OCI-LY3 (cell line): ENCODE measurements at regions not wholly inside any gene's neighbourhood (a gene's known extent, or its start where the extent isn't known, plus 50 kb on each side); places are given as distances from the start of the nearest gene placed in this dataset.

Source experiments
- H2AFZ ChIP-seq: fragments of 200-600, 300-600 bp; shearing (Covaris generic); 2 replicates; pipeline ENCODE4 v1.6.0; 2014; ENCODE audit warnings: antibody characterized with exemption, low read depth, low read length
- H3K27ac ChIP-seq: fragments of 200-600, 300-600 bp; sonication (generic); 2 replicates; pipeline ENCODE4 v1.5.1; 2014; ENCODE audit warnings: mild to moderate bottlenecking, low read length, moderate library complexity, mixed read lengths
- H3K27me3 ChIP-seq: fragments of 200-600, 300-600 bp; sonication (generic); 2 replicates; pipeline ENCODE4 v1.6.1; 2014; ENCODE audit warnings: low read depth, low read length, mixed read lengths
- H3K36me3 ChIP-seq: fragments of 200-600, 300-600 bp; sonication (generic); replicated peaks from 2 replicates; pipeline ENCODE3; 2014; ENCODE audit warnings: low read depth, low read length, mixed read lengths
- H3K4me1 ChIP-seq: fragments of 300-600, 200-600 bp; sonication (generic); 2 replicates; pipeline ENCODE4 v1.6.1; 2014; ENCODE audit warnings: low read length, mixed read lengths
- H3K4me2 ChIP-seq: fragments of 200-600, 300-600 bp; sonication (generic); 2 replicates; pipeline ENCODE4 v1.6.1; 2014; ENCODE audit warnings: low read length, mixed read lengths
- H3K4me3 ChIP-seq: fragments of 300-600, 200-600 bp; sonication (generic); 2 replicates; pipeline ENCODE4 v1.5.1; 2014; ENCODE audit warnings: antibody characterized with exemption, mild to moderate bottlenecking, low read length, moderate library complexity
- H3K79me2 ChIP-seq: fragments of 300-600, 200-600 bp; shearing (Covaris generic); 2 replicates; pipeline ENCODE4 v1.6.1; 2014; ENCODE audit warnings: mild to moderate bottlenecking, low read length, mixed read lengths
- H3K9ac ChIP-seq: fragments of 300-600, 200-600 bp; shearing (Covaris generic); 2 replicates; pipeline ENCODE4 v1.6.0; 2014; ENCODE audit warnings: mild to moderate bottlenecking, low read length, moderate library complexity
- H3K9me3 ChIP-seq: fragments of 200-600, 300-600 bp; shearing (Covaris generic); 2 replicates; pipeline ENCODE4 v1.6.1; 2014; ENCODE audit warnings: low read length, mixed read lengths; ENCODE audit not compliant: insufficient read depth
- H4K20me1 ChIP-seq: fragments of 200-600, 300-600 bp; sonication (generic); 2 replicates; pipeline ENCODE4 v1.6.1; 2016; ENCODE audit warnings: low read length, mixed read lengths; ENCODE audit not compliant: insufficient read depth
- CTCF ChIP-seq: fragments of 200-600, 300-600 bp; sonication (generic); IDR thresholded peaks from 2 replicates; pipeline ENCODE4 v1.5.1; 2014; ENCODE audit warnings: antibody characterized with exemption, low read length, low read depth
- EZH2phosphoT487 ChIP-seq: fragments of 200-600 bp; shearing (Covaris generic); IDR thresholded peaks from 2 replicates; pipeline ENCODE4 v1.6.1; 2018; ENCODE audit warnings: antibody characterized with exemption, mixed run types, low read depth

GRCh38 chr12:67459173-67459572 lies 189.4 kb upstream of the DYRK2 start:
- TF ChIP-seq EZH2phosphoT487 (no peak), CTCF (no peak)
- Histone ChIP-seq H3K36me3 (peaks cover 6% of the 10 kb centered on the region), H3K27ac (no peak overlapping the region), H3K79me2 (no peaks in the 10 kb centered on the region), H3K9me3 (peaks cover 6% of the 10 kb centered on the region; the same call in 1 of the 2 replicates), H3K4me2 (no peak overlapping the region), H4K20me1 (no peaks in the 10 kb centered on the region), H2AFZ (no peak overlapping the region), H3K9ac (no peak overlapping the region), H3K27me3 (no peaks in the 10 kb centered on the region), H3K4me1 (peaks cover 19% of the 10 kb centered on the region), H3K4me3 (no peak overlapping the region)

GRCh38 chr12:67459578-67459977 lies 189.0 kb upstream of the DYRK2 start:
- Histone ChIP-seq H3K27ac (no peak overlapping the region), H3K79me2 (no peaks in the 10 kb centered on the region), H4K20me1 (no peaks in the 10 kb centered on the region), H3K4me3 (no peak overlapping the region), H2AFZ (no peak overlapping the region), H3K4me2 (no peak overlapping the region), H3K4me1 (peaks cover 19% of the 10 kb centered on the region), H3K9me3 (0 out of 2 replicates have a peak, but pooled peaks cover 2% of the 10 kb centered on the region), H3K9ac (no peak overlapping the region), H3K36me3 (peaks cover 1% of the 10 kb centered on the region), H3K27me3 (no peaks in the 10 kb centered on the region)
- TF ChIP-seq CTCF (no peak), EZH2phosphoT487 (no peak)

- H3K79me2 ChIP-seq: no peaks in the 10 kb centered on the region
- H3K4me1 ChIP-seq: peaks cover 19% of the 10 kb centered on the region
- TF ChIP-seq CTCF: no peak
- no peak for TF ChIP-seq EZH2phosphoT487
- no peak overlapping the region for H3K27ac ChIP-seq
- no peaks in the 10 kb centered on the region for H3K36me3 ChIP-seq
- H4K20me1 ChIP-seq: no peaks in the 10 kb centered on the region
- H3K4me2 ChIP-seq: no peak overlapping the region
- H3K27me3 ChIP-seq: no peaks in the 10 kb centered on the region
- no peaks in the 10 kb centered on the region for H3K9me3 ChIP-seq
- H3K9ac ChIP-seq: no peak overlapping the region
- no peak overlapping the region for H3K4me3 ChIP-seq
- no peak overlapping the region for H2AFZ ChIP-seq
Observed at GRCh38 chr12:67460388-67460787, 188.2 kb upstream of the DYRK2 start.

- H2AFZ ChIP-seq: no peak overlapping the region
- H4K20me1 ChIP-seq: no peaks in the 10 kb centered on the region
- no peaks in the 10 kb centered on the region for H3K4me1 ChIP-seq
- no peaks in the 10 kb centered on the region for H3K36me3 ChIP-seq
- no peak overlapping the region for H3K9ac ChIP-seq
- no peak overlapping the region for H3K4me3 ChIP-seq
- TF ChIP-seq CTCF: no peak
- TF ChIP-seq EZH2phosphoT487: no peak
- no peak overlapping the region for H3K4me2 ChIP-seq
- no peaks in the 10 kb centered on the region for H3K27me3 ChIP-seq
- no peaks in the 10 kb centered on the region for H3K79me2 ChIP-seq
- no peak overlapping the region for H3K27ac ChIP-seq
- H3K9me3 ChIP-seq: no peaks in the 10 kb centered on the region
Observed at GRCh38 chr12:67468549-67469245, 179.8 kb upstream of the DYRK2 start.
